GM23338 (cell line): ENCODE measurements at regions not wholly inside any gene's neighbourhood (a gene's known extent, or its start where the extent isn't known, plus 50 kb on each side); places are given as distances from the start of the nearest gene placed in this dataset.

ENCODE experiments used
- EZH2 ChIP-seq: fragments of 200-600 bp; sonication (generic); IDR thresholded peaks from one replicate; pipeline ENCODE4 v1.8.0; 2017; ENCODE audit warnings: antibody characterized with exemption, mild to moderate bottlenecking, low read depth; ENCODE audit not compliant: unreplicated experiment
- ZNF114 ChIP-seq: fragments of 250-450 bp; sonication (Bioruptor Pico); IDR thresholded peaks from 2 replicates; pipeline ENCODE4 v1.5.0; 2020; ENCODE audit warnings: mild to moderate bottlenecking, moderate library complexity
- TF ChIP-seq, protein P1 (sequence below), 2 experiments: fragments of 200-600 bp in 1 of 2; sonication (generic) in 1 of 2; conservative IDR thresholded peaks; 2 replicates each; pipeline versions ENCODE4 v1.5.1 to v1.6.1; 2016 to 2017; ENCODE audit warnings: antibody characterized with exemption in 2 of 2, low read depth in 2 of 2, mild to moderate bottlenecking in 2 of 2, moderate library complexity in 1 of 2
- TF ChIP-seq, protein P2 (sequence below): IDR thresholded peaks from one replicate; pipeline ENCODE4 v1.6.1; 2018; ENCODE audit warnings: antibody characterized with exemption; ENCODE audit not compliant: unreplicated experiment

DNA sequence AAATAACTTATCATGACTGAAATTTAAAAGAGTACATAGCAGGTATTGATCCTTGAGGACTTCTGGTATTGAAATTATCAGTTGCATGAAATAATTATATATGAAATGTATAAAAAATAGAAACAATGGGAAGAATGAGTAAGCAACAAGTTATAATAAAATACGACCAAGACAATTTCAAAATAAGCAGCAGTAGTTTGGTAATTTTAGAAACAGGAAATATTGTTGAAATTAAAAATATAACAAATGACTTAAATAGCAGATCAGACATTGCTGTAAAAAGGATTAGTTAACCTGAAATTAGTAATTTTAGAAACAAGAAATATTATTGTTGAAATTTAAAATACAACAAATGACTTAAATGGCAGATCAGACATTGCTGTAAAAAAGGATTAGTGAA lies 152.3 kb downstream of the BTC start:
- TF ChIP-seq, protein P1, sequence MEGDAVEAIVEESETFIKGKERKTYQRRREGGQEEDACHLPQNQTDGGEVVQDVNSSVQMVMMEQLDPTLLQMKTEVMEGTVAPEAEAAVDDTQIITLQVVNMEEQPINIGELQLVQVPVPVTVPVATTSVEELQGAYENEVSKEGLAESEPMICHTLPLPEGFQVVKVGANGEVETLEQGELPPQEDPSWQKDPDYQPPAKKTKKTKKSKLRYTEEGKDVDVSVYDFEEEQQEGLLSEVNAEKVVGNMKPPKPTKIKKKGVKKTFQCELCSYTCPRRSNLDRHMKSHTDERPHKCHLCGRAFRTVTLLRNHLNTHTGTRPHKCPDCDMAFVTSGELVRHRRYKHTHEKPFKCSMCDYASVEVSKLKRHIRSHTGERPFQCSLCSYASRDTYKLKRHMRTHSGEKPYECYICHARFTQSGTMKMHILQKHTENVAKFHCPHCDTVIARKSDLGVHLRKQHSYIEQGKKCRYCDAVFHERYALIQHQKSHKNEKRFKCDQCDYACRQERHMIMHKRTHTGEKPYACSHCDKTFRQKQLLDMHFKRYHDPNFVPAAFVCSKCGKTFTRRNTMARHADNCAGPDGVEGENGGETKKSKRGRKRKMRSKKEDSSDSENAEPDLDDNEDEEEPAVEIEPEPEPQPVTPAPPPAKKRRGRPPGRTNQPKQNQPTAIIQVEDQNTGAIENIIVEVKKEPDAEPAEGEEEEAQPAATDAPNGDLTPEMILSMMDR (conservative IDR thresholded peaks at IDR 0.05; ENCODE audit: low read depth in 2 of 2), result no peak
- TF ChIP-seq, protein P2, sequence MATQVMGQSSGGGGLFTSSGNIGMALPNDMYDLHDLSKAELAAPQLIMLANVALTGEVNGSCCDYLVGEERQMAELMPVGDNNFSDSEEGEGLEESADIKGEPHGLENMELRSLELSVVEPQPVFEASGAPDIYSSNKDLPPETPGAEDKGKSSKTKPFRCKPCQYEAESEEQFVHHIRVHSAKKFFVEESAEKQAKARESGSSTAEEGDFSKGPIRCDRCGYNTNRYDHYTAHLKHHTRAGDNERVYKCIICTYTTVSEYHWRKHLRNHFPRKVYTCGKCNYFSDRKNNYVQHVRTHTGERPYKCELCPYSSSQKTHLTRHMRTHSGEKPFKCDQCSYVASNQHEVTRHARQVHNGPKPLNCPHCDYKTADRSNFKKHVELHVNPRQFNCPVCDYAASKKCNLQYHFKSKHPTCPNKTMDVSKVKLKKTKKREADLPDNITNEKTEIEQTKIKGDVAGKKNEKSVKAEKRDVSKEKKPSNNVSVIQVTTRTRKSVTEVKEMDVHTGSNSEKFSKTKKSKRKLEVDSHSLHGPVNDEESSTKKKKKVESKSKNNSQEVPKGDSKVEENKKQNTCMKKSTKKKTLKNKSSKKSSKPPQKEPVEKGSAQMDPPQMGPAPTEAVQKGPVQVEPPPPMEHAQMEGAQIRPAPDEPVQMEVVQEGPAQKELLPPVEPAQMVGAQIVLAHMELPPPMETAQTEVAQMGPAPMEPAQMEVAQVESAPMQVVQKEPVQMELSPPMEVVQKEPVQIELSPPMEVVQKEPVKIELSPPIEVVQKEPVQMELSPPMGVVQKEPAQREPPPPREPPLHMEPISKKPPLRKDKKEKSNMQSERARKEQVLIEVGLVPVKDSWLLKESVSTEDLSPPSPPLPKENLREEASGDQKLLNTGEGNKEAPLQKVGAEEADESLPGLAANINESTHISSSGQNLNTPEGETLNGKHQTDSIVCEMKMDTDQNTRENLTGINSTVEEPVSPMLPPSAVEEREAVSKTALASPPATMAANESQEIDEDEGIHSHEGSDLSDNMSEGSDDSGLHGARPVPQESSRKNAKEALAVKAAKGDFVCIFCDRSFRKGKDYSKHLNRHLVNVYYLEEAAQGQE, result no peak
- no peak for TF ChIP-seq EZH2
- no peak for TF ChIP-seq ZNF114
